ENCODE measurements at regions not wholly inside any gene's neighbourhood (a gene's known extent, or its start where the extent isn't known, plus 50 kb on each side); places are given as distances from the start of the nearest gene placed in this dataset.

DNA sequence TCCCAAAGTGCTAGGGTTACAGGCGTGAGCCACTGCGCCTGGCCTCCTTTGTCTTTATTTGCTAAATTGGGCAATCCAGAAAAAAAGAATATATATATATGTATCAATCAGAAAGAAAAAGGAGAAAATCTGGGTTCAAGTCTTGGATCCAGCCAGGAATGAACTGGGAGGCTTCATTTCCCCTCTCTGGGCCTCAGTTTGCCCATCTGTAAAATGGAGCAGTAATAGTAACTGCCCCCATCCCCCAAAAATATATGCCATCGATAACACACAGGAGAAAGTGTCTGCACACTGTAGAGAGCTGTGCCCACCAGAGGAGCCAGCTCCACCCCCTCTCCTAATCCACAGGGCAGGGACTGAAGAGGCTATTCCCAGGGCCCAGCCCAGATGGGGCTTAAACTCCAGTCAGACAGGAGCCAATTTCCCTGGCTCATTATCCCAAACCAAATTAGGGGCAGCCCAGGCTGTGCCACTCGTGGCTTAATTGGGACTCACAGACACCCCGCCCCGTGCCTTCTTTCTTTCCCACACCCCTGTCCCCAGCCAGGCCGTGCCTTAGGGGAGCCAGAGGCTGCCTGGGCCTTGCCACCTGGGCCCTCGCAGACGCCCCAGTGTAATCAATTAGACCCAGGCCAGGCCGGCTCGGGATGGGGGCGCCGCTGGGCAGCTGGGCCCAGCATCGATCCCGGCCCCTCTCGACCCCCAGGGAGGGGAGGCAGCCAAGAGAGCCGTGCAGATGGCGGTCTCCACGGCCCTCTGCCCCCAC lies 171.5 kb downstream of the MN1 start:
- Histone ChIP-seq H3K36me3 (ENCODE audit: control insufficient read depth in 1 of 2, insufficient read depth in 2 of 2, low read depth in 1 of 2, low read length in 2 of 2) (no peaks in the 10 kb centered on the region), H2AFZ (ENCODE audit: low read depth, low read length) (no peak overlapping the region), H3K27me3 (ENCODE audit: control insufficient read depth in 1 of 2, insufficient read depth in 1 of 2, low read length in 2 of 2) (peaks cover 0 to 19% of the 10 kb centered on the region in 2 experiments), H2AK5ac (ENCODE audit: low read length, severe bottlenecking) (no peak overlapping the region), H2BK15ac (ENCODE audit: low read depth, poor library complexity, severe bottlenecking) (no peak overlapping the region), H3K4me2 (ENCODE audit: low read length, poor library complexity, severe bottlenecking) (no peak overlapping the region), H3K79me1 (replicated peaks; ENCODE audit: low read length, poor library complexity, severe bottlenecking) (no peaks in the 10 kb centered on the region), H3K9ac (ENCODE audit: low read length) (no peak overlapping the region), H3K14ac (ENCODE audit: low read length in 2 of 2) (no peak overlapping the region), H3K18ac (ENCODE audit: low read depth in 1 of 2, low read length in 2 of 2) (no peak overlapping the region), H3K4ac (ENCODE audit: low read depth in 1 of 2, low read length in 2 of 2) (no peak overlapping the region), H3K23ac (ENCODE audit: low read length in 2 of 2) (no peak overlapping the region), H4K91ac (ENCODE audit: low read length) (no peak overlapping the region), H4K8ac (ENCODE audit: low read length) (no peak overlapping the region), H3K27ac (ENCODE audit: low read length, poor library complexity, severe bottlenecking) (no peak overlapping the region), H2BK120ac (ENCODE audit: low read depth, low read length) (no peak overlapping the region), H2BK12ac (ENCODE audit: low read length in 2 of 2) (no peak overlapping the region), H3K4me1 (ENCODE audit: control insufficient read depth, insufficient read depth, low read depth, low read length) (peaks cover 2% of the 10 kb centered on the region), H2BK5ac (ENCODE audit: low read depth, low read length, poor library complexity, severe bottlenecking) (no peak overlapping the region), H3K9me3 (ENCODE audit: control insufficient read depth, low read length) (no peaks in the 10 kb centered on the region), H3K4me3 (ENCODE audit: insufficient read depth in 1 of 2, low read depth in 1 of 2, low read length in 2 of 2) (no peak overlapping the region)
- 74% methylated on average over 14 of the region's 19 CpGs for WGBS
- DNase-seq = no peak

DNA sequence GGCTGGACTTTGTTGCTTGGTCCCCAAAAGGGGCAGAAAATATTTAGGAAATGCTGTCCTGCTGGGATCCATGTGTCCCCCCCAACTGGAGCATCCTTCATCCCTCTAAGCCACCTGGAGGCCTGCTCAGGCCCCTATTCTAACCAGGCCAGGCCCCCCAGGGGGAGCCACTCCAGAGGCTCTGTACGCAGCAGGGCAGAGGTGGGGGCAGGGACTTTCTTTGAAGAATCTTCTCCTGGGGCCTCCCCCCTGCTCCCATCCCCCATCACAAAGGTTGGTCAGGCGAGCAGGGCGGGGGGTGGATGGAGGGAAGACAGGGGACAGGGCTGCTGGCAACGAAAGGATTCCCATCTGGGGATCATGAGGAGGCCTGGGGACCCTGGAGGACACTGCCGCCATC lies 170.8 kb downstream of the MN1 start:
- no peak for DNase-seq
- Histone ChIP-seq H2BK12ac (ENCODE audit: low read length in 2 of 2) (no peak overlapping the region), H3K79me1 (replicated peaks; ENCODE audit: low read length, poor library complexity, severe bottlenecking) (no peaks in the 10 kb centered on the region), H3K27me3 (ENCODE audit: control insufficient read depth in 1 of 2, insufficient read depth in 1 of 2, low read length in 2 of 2) (peaks cover 0 to 25% of the 10 kb centered on the region in 2 experiments), H3K4me2 (ENCODE audit: low read length, poor library complexity, severe bottlenecking) (no peak overlapping the region), H2BK120ac (ENCODE audit: low read depth, low read length) (no peak overlapping the region), H2AFZ (ENCODE audit: low read depth, low read length) (no peak overlapping the region), H3K4me3 (ENCODE audit: insufficient read depth in 1 of 2, low read depth in 1 of 2, low read length in 2 of 2) (no peak overlapping the region), H3K4ac (ENCODE audit: low read depth in 1 of 2, low read length in 2 of 2) (no peak overlapping the region), H3K23ac (ENCODE audit: low read length in 2 of 2) (no peak overlapping the region), H3K18ac (ENCODE audit: low read depth in 1 of 2, low read length in 2 of 2) (no peak overlapping the region), H3K4me1 (ENCODE audit: control insufficient read depth, insufficient read depth, low read depth, low read length) (peaks cover 2% of the 10 kb centered on the region), H2BK15ac (ENCODE audit: low read depth, poor library complexity, severe bottlenecking) (no peak overlapping the region), H3K14ac (ENCODE audit: low read length in 2 of 2) (no peak overlapping the region), H4K8ac (ENCODE audit: low read length) (no peak overlapping the region), H4K91ac (ENCODE audit: low read length) (no peak overlapping the region), H3K9ac (ENCODE audit: low read length) (no peak overlapping the region), H3K27ac (ENCODE audit: low read length, poor library complexity, severe bottlenecking) (no peak overlapping the region), H2BK5ac (ENCODE audit: low read depth, low read length, poor library complexity, severe bottlenecking) (no peak overlapping the region), H3K36me3 (ENCODE audit: control insufficient read depth in 1 of 2, insufficient read depth in 2 of 2, low read depth in 1 of 2, low read length in 2 of 2) (no peaks in the 10 kb centered on the region), H3K9me3 (ENCODE audit: control insufficient read depth, low read length) (no peaks in the 10 kb centered on the region), H2AK5ac (ENCODE audit: low read length, severe bottlenecking) (no peak overlapping the region)
- no CpG with 5 or more reads among the region's 5 CpGs for WGBS

DNA sequence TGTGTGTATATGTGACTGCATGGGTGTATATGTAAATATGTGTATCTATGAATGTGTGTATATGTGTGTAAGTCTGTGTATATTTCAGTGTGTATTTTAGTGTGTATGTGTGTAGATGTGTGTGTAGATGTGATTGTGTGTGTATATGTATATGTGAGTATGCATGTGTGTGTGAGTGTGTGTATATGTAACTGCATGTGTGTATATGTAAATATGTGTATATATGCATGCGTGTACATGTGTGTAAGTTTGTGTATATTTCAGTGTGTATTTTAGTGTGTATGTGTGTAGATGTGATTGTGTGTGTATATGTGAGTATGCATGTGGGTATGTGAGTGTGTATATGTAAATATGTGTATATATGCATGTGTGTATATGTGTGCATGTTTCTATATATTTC lies 169.9 kb downstream of the MN1 start:
- Histone ChIP-seq H2AK5ac (ENCODE audit: low read length, severe bottlenecking) (no peak overlapping the region), H3K4me1 (ENCODE audit: control insufficient read depth, insufficient read depth, low read depth, low read length) (peaks cover 2% of the 10 kb centered on the region), H3K4ac (ENCODE audit: low read depth in 1 of 2, low read length in 2 of 2) (no peak overlapping the region), H3K27me3 (ENCODE audit: control insufficient read depth in 1 of 2, insufficient read depth in 1 of 2, low read length in 2 of 2) (peaks cover 0 to 34% of the 10 kb centered on the region in 2 experiments), H2BK5ac (ENCODE audit: low read depth, low read length, poor library complexity, severe bottlenecking) (no peak overlapping the region), H2AFZ (ENCODE audit: low read depth, low read length) (no peak overlapping the region), H3K23ac (ENCODE audit: low read length in 2 of 2) (no peak overlapping the region), H2BK12ac (ENCODE audit: low read length in 2 of 2) (no peak overlapping the region), H3K4me2 (ENCODE audit: low read length, poor library complexity, severe bottlenecking) (no peak overlapping the region), H4K8ac (ENCODE audit: low read length) (no peak overlapping the region), H3K27ac (ENCODE audit: low read length, poor library complexity, severe bottlenecking) (no peak overlapping the region), H3K4me3 (ENCODE audit: insufficient read depth in 1 of 2, low read depth in 1 of 2, low read length in 2 of 2) (no peak overlapping the region), H3K18ac (ENCODE audit: low read depth in 1 of 2, low read length in 2 of 2) (no peak overlapping the region), H2BK15ac (ENCODE audit: low read depth, poor library complexity, severe bottlenecking) (no peak overlapping the region), H3K9ac (ENCODE audit: low read length) (no peak overlapping the region), H3K14ac (ENCODE audit: low read length in 2 of 2) (no peak overlapping the region), H4K91ac (ENCODE audit: low read length) (no peak overlapping the region), H3K9me3 (ENCODE audit: control insufficient read depth, low read length) (no peaks in the 10 kb centered on the region), H3K36me3 (ENCODE audit: control insufficient read depth in 1 of 2, insufficient read depth in 2 of 2, low read depth in 1 of 2, low read length in 2 of 2) (no peaks in the 10 kb centered on the region), H3K79me1 (replicated peaks; ENCODE audit: low read length, poor library complexity, severe bottlenecking) (no peaks in the 10 kb centered on the region), H2BK120ac (ENCODE audit: low read depth, low read length) (no peak overlapping the region)
- WGBS = 98% methylated on average over 1 of the region's 1 CpG
- DNase-seq = no peak

DNA sequence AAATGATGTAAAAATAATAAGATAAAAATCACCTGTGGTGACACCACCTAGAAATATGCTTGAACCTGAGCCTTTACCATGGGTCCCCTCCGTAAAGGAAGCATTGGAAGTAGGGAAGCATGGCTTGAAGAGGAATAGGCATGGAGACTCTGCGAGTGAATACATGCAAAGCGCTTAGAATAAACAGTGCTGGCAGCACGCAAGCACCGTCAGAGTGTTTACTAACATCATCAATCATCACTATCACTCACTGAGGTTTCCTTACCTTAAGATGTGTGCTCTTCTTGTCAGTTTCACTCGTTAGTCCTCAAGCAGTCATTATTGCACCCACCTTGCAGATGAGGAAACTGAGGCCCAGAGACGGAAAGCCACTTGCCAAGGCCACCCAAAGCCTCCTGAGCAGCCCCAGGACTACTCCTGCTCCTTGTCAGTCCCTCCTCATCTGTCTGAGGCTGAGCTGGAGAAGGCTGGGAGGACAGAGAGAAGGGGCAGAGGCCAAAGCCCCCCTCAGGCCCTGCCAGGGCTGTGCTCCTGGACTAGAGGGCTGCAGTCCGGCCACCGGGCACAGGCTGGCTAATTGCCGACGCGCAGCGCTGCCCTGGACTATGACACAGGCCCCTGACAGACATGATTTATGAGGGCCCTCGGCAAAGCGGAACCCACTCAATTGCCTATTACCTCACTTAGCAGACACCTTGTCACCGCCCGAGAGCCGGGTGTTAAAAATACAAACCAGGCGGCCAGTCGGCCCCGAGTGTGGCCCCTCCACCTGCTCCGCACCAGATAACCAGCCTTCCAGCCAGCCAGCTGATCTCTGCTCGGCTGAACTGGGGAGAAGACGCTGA lies 168.9 kb downstream of the MN1 start:
- Histone ChIP-seq H3K4ac (ENCODE audit: low read depth in 1 of 2, low read length in 2 of 2) (no peak overlapping the region), H3K27ac (ENCODE audit: low read length, poor library complexity, severe bottlenecking) (no peak overlapping the region), H3K79me1 (replicated peaks; ENCODE audit: low read length, poor library complexity, severe bottlenecking) (no peaks in the 10 kb centered on the region), H3K18ac (ENCODE audit: low read depth in 1 of 2, low read length in 2 of 2) (no peak overlapping the region), H3K4me2 (ENCODE audit: low read length, poor library complexity, severe bottlenecking) (no peak overlapping the region), H2BK12ac (ENCODE audit: low read length in 2 of 2) (no peak overlapping the region), H2AK5ac (ENCODE audit: low read length, severe bottlenecking) (no peak overlapping the region), H2BK15ac (ENCODE audit: low read depth, poor library complexity, severe bottlenecking) (no peak overlapping the region), H3K14ac (ENCODE audit: low read length in 2 of 2) (no peak overlapping the region), H2BK5ac (ENCODE audit: low read depth, low read length, poor library complexity, severe bottlenecking) (no peak overlapping the region), H3K23ac (ENCODE audit: low read length in 2 of 2) (no peak overlapping the region), H4K8ac (ENCODE audit: low read length) (no peak overlapping the region), H3K9ac (ENCODE audit: low read length) (no peak overlapping the region), H3K9me3 (ENCODE audit: control insufficient read depth, low read length) (no peaks in the 10 kb centered on the region), H3K4me3 (ENCODE audit: insufficient read depth in 1 of 2, low read depth in 1 of 2, low read length in 2 of 2) (no peak overlapping the region), H2AFZ (ENCODE audit: low read depth, low read length) (no peak overlapping the region), H3K36me3 (ENCODE audit: control insufficient read depth in 1 of 2, insufficient read depth in 2 of 2, low read depth in 1 of 2, low read length in 2 of 2) (no peaks in the 10 kb centered on the region), H4K91ac (ENCODE audit: low read length) (no peak overlapping the region), H2BK120ac (ENCODE audit: low read depth, low read length) (no peak overlapping the region), H3K4me1 (ENCODE audit: control insufficient read depth, insufficient read depth, low read depth, low read length) (peaks cover 7% of the 10 kb centered on the region), H3K27me3 (ENCODE audit: control insufficient read depth in 1 of 2, insufficient read depth in 1 of 2, low read length in 2 of 2) (peaks cover 0 to 36% of the 10 kb centered on the region in 2 experiments)
- peak; percentile 46 for DNase-seq
- 35% methylated on average over 23 of the region's 24 CpGs for WGBS
